A549 (cell line): ENCODE measurements at regions not wholly inside any gene's neighbourhood (a gene's known extent, or its start where the extent isn't known, plus 50 kb on each side); places are given as distances from the start of the nearest gene placed in this dataset.

Source experiments
- ATAC-seq, 2 experiments: fragments of 200-7000 bp in 1 of 2; fragments of >200 bp in 1 of 2; cut with Nextera tagmentation in 1 of 2; cut with Tn5 transposase in 1 of 2; 3 replicates each; pipeline versions ENCODE4 v1.8.0 to v1.9.1; 2018 to 2020; ENCODE audit warnings: mild to moderate bottlenecking in 1 of 2, moderate library complexity in 1 of 2
- CTCF ChIA-PET: fragments of 300-600 bp; sonication (Branson Sonifier 250); formaldehyde crosslinking; extraction: SDS; loops from one replicate; lab custom pipeline; 2021; ENCODE audit warnings: antibody characterized with exemption, inconsistent platforms; lab: Yijun Ruan, JAX
- POLR2A ChIA-PET: fragments of 350-600 bp; formaldehyde crosslinking; extraction: SDS; loops from one replicate; lab custom pipeline; 2021; ENCODE audit warnings: antibody characterized with exemption, inconsistent platforms; lab: Yijun Ruan, JAX
- DNase-seq, 2 experiments: peaks; one replicate each; pipeline versions ENCODE4 v3.0.0 to v3.0.0-alpha.2; 2011 to 2016; ENCODE audit warnings: low read depth in 1 of 2, low spot score in 1 of 2
- FAIRE-seq: peaks from 2 replicates; lab custom pipeline; 2011; peaks lifted over from hg19 to GRCh38; lab: Jason Lieb, UNC
- H3K27ac ChIP-seq, 2 experiments: fragments of >200 bp; sonication (Bioruptor Twin); formaldehyde crosslinking; 3 replicates each; pipeline ENCODE4 v1.5.1; 2016 to 2017
- H3K4me1 ChIP-seq: fragments of >200 bp; sonication (Bioruptor Twin); formaldehyde crosslinking; 3 replicates; pipeline ENCODE4 v1.6.1; 2016
- H3K4me2 ChIP-seq: fragments of >200 bp; sonication (Bioruptor Twin); formaldehyde crosslinking; 3 replicates; pipeline ENCODE4 v1.6.1; 2016
- H3K4me3 ChIP-seq: fragments of >200 bp; sonication (Bioruptor Twin); formaldehyde crosslinking; 3 replicates; pipeline ENCODE4 v1.5.1; 2016
- H3K9me3 ChIP-seq: fragments of >200 bp; sonication (Bioruptor Twin); formaldehyde crosslinking; 3 replicates; pipeline ENCODE4 v1.6.1; 2016
- BHLHE40 ChIP-seq: IDR thresholded peaks from 2 replicates; pipeline ENCODE4 v1.6.1; 2012; ENCODE audit warnings: low read depth, low read length, inconsistent platforms
- CEBPB ChIP-seq, 2 experiments: fragments of >200 bp in 1 of 2; sonication (Bioruptor Twin) in 1 of 2; formaldehyde crosslinking in 1 of 2; IDR thresholded peaks; 2 replicates each; pipeline ENCODE4 v1.6.1; 2012 to 2016
- E2F6 ChIP-seq: IDR thresholded peaks from 2 replicates; pipeline ENCODE4 v1.6.1; 2012; ENCODE audit warnings: low read depth, borderline replicate concordance
- EHF ChIP-seq: fragments of 250-450 bp; sonication (Bioruptor Pico); IDR thresholded peaks from 2 replicates; pipeline ENCODE4 v1.5.0; 2020; ENCODE audit warnings: mild to moderate bottlenecking
- EP300 ChIP-seq, 2 experiments: fragments of >200 bp; sonication (Bioruptor Twin); formaldehyde crosslinking; IDR thresholded peaks; 2 replicates in 1 of 2; 3 replicates in 1 of 2; pipeline ENCODE4 v1.6.1; 2016 to 2017
- HOXA7 ChIP-seq: fragments of 250-450 bp; sonication (Bioruptor Pico); IDR thresholded peaks from 2 replicates; pipeline ENCODE4 v1.5.0; 2020; ENCODE audit warnings: mild to moderate bottlenecking, moderate library complexity
- JUN ChIP-seq, 2 experiments: fragments of >200 bp; sonication (Bioruptor Twin); formaldehyde crosslinking; IDR thresholded peaks; 2 replicates in 1 of 2; 3 replicates in 1 of 2; pipeline ENCODE4 v1.6.1; 2016 to 2017
- KDM5A ChIP-seq: fragments of 200-600 bp; sonication (generic); IDR thresholded peaks from 2 replicates; pipeline ENCODE4 v1.6.1; 2016; ENCODE audit warnings: antibody characterized with exemption, mild to moderate bottlenecking
- MAFK ChIP-seq: fragments of 450-650 bp; IDR thresholded peaks from 2 replicates; pipeline ENCODE4 v1.6.1; 2014; ENCODE audit not compliant: partially characterized antibody
- MAX ChIP-seq: IDR thresholded peaks from 2 replicates; pipeline ENCODE4 v1.6.1; 2012
- MAZ ChIP-seq: fragments of 150-350 bp; IDR thresholded peaks from 2 replicates; pipeline ENCODE4 v1.6.1; 2014; ENCODE audit warnings: antibody characterized with exemption, low read depth, low read length, borderline replicate concordance
- NPAS2 ChIP-seq: fragments of 250-450 bp; sonication (Bioruptor Pico); IDR thresholded peaks from 2 replicates; pipeline ENCODE4 v1.8.0; 2022; ENCODE audit warnings: mild to moderate bottlenecking, moderate library complexity, borderline replicate concordance
- NR3C1 ChIP-seq: fragments of >200 bp; sonication (Bioruptor Twin); formaldehyde crosslinking; IDR thresholded peaks from 3 replicates; pipeline ENCODE4 v1.6.1; 2017
- PBX3 ChIP-seq: IDR thresholded peaks from 2 replicates; pipeline ENCODE4 v1.6.1; 2012
- PHF8 ChIP-seq: fragments of 200-600 bp; sonication (generic); IDR thresholded peaks from 2 replicates; pipeline ENCODE4 v1.6.1; 2016; ENCODE audit warnings: low read depth, mild to moderate bottlenecking, antibody characterized with exemption, moderate library complexity, borderline replicate concordance
- RAD21 ChIP-seq, 2 experiments: fragments of >200 bp in 1 of 2; sonication (Bioruptor Twin) in 1 of 2; formaldehyde crosslinking in 1 of 2; IDR thresholded peaks in 1 of 2; conservative IDR thresholded peaks in 1 of 2; 2 replicates in 1 of 2; 3 replicates in 1 of 2; pipeline ENCODE4 v1.6.1; 2012 to 2018; ENCODE audit warnings: inconsistent platforms in 1 of 2
- RCOR1 ChIP-seq: fragments of 150-350 bp; IDR thresholded peaks from 2 replicates; pipeline ENCODE4 v1.6.1; 2014; ENCODE audit warnings: antibody characterized with exemption, low read length, low read depth
- RNF2 ChIP-seq: fragments of 200-600 bp; sonication (generic); IDR thresholded peaks from 2 replicates; pipeline ENCODE4 v1.6.1; 2016; ENCODE audit warnings: low read depth, mild to moderate bottlenecking, antibody characterized with exemption, moderate library complexity, borderline replicate concordance
- SREBF2 ChIP-seq: fragments of 450-650 bp; IDR thresholded peaks from 2 replicates; pipeline ENCODE4 v1.6.1; 2014; ENCODE audit warnings: mild to moderate bottlenecking, moderate library complexity
- TP53 ChIP-seq: fragments of 250-450 bp; sonication (Bioruptor Pico); IDR thresholded peaks from 2 replicates; pipeline ENCODE4 v1.5.0; 2021; ENCODE audit warnings: mild to moderate bottlenecking, moderate library complexity
- ZC3H11A ChIP-seq: fragments of 450-650 bp; IDR thresholded peaks from 2 replicates; pipeline ENCODE4 v1.6.1; 2014; ENCODE audit warnings: antibody characterized with exemption, mild to moderate bottlenecking
- ZFP36 ChIP-seq: fragments of 450-650 bp; IDR thresholded peaks from 2 replicates; pipeline ENCODE4 v1.6.1; 2014; ENCODE audit warnings: borderline replicate concordance; ENCODE audit not compliant: partially characterized antibody
- ZSCAN20 ChIP-seq: fragments of 250-450 bp; sonication (Bioruptor Pico); IDR thresholded peaks from 2 replicates; pipeline ENCODE4 v1.8.0; 2022; ENCODE audit warnings: mild to moderate bottlenecking, moderate library complexity
- WGBS: methylation state at CpG from one replicate; pipeline ENCODE4 v1.1.6; 2017; ENCODE audit errors: missing lambda C conversion rate; 5-methylcytosine and 5-hydroxymethylcytosine counted together

GRCh38 chr12:116435984-116436383, 123.2 kb upstream of the MAP1LC3B2 start:
- TF ChIP-seq CEBPB (IDR thresholded peaks at IDR 0.05) (no peak), EHF (CRISPR knock-in tag) (no peak)
- H3K9me3 ChIP-seq = peaks cover 5% of the 10 kb centered on the region; the same call in 1 of the 3 replicates
- peak overlapping the region in 1 of 2 experiments; percentile 58; a peak in 2 of 6 replicates for H3K27ac ChIP-seq
- DNase-seq = no peak
- ATAC-seq = no peak
- ChIA-PET CTCF (interaction anchor here (0.8 to 1.4 kb wide), 3 partner anchors 24 to 80 kb away, joined by 3 to 4 read pairs (median 3); no protein-coding TSS in a partner anchor), POLR2A (interaction anchor here (1.0 kb wide), 1 partner anchor 12 kb away, joined by 3 read pairs; no protein-coding TSS in a partner anchor)
- H3K4me1 ChIP-seq = peaks cover 32% of the 10 kb centered on the region
- no peak for FAIRE-seq
- H3K4me3 ChIP-seq = no peak overlapping the region
- WGBS = 97% methylated on average over 3 of the region's 3 CpGs
- 0 out of 3 replicates have a peak overlapping the region, but pooled peaks have one; percentile 36 for H3K4me2 ChIP-seq

GRCh38 chr12:116436561-116437249, 122.5 kb upstream of the MAP1LC3B2 start:
- H3K4me1 ChIP-seq = peaks cover 35% of the 10 kb centered on the region
- CTCF ChIA-PET = interaction anchor here (0.6 to 1.4 kb wide), 3 partner anchors 25 to 79 kb away, joined by 3 read pairs; no protein-coding TSS in a partner anchor
- H3K4me3 ChIP-seq = no peak overlapping the region
- peak overlapping the region; percentile 24 to 58; a peak in 4 of 6 replicates for H3K27ac ChIP-seq
- TF ChIP-seq MAFK (no peak), BHLHE40 (no peak), PBX3 (no peak), ZSCAN20 (no peak), RCOR1 (no peak), ZC3H11A (no peak), TP53 (no peak), NPAS2 (CRISPR knock-in tag) (no peak), MAX (no peak), SREBF2 (no peak), NR3C1 (no peak), MAZ (no peak), E2F6 (no peak), PHF8 (no peak), JUN (IDR thresholded peaks at IDR 0.05) (no peak), HOXA7 (CRISPR knock-in tag) (no peak), RNF2 (no peak), ZFP36 (no peak), EP300 (IDR thresholded peaks at IDR 0.05) (no peak), KDM5A (no peak)
- TF ChIP-seq, all 56 proteins: peak for 0
- FAIRE-seq (no peak), DNase-seq (no peak), ATAC-seq (no peak)
- peaks cover 5% of the 10 kb centered on the region; the same call in 1 of the 3 replicates for H3K9me3 ChIP-seq
- H3K4me2 ChIP-seq = peak overlapping the region; percentile 36; the same call in 2 of the 3 replicates
- 53% methylated on average over 14 of the region's 14 CpGs for WGBS
- POLR2A ChIA-PET = interaction anchor here (1.0 kb wide), 1 partner anchor 11 kb away, joined by 3 read pairs; no protein-coding TSS in a partner anchor

GRCh38 chr12:116441292-116441691, 117.9 kb upstream of the MAP1LC3B2 start:
- no peak overlapping the region for H3K4me3 ChIP-seq
- peaks cover 14% of the 10 kb centered on the region for H3K4me1 ChIP-seq
- FAIRE-seq = no peak
- no peak overlapping the region for H3K4me2 ChIP-seq
- no peak for DNase-seq
- no peaks in the 10 kb centered on the region for H3K9me3 ChIP-seq
- TF ChIP-seq EHF (CRISPR knock-in tag) (no peak), RAD21 (conservative IDR thresholded peaks at IDR 0.05 in 1 of 2, IDR thresholded peaks at IDR 0.05 in 1 of 2) (no peak), SREBF2 (no peak)
- WGBS = 64% methylated on average over 4 of the region's 4 CpGs
- no peak for ATAC-seq
- POLR2A ChIA-PET = no interaction called here
- peak overlapping the region in 1 of 2 experiments; percentile 63; a peak in 2 of 6 replicates for H3K27ac ChIP-seq
- CTCF ChIA-PET = interaction anchor here (0.7 kb wide), 2 partner anchors 159 to 443 kb away, joined by 3 read pairs; no protein-coding TSS in a partner anchor
